HFFc6 (cell line): ENCODE measurements at regions not wholly inside any gene's neighbourhood (a gene's known extent, or its start where the extent isn't known, plus 50 kb on each side); places are given as distances from the start of the nearest gene placed in this dataset.

Experiments
- DNase-seq: peaks from one replicate; pipeline ENCODE4 v3.0.0-alpha.2; 2018
- H3K27ac Mint-ChIP-seq: 2 replicates; pipeline ENCODE4 v1.8.0; 2020; ENCODE audit warnings: mild to moderate bottlenecking, mixed read lengths
- H3K27me3 Mint-ChIP-seq: 2 replicates; pipeline ENCODE4 v1.8.0; 2021; ENCODE audit warnings: mild to moderate bottlenecking, moderate library complexity, mixed read lengths; ENCODE audit not compliant: insufficient read depth
- H3K36me3 Mint-ChIP-seq: 2 replicates; pipeline ENCODE4 v1.8.0; 2021; ENCODE audit warnings: low read depth, mixed read lengths
- H3K4me1 Mint-ChIP-seq: 2 replicates; pipeline ENCODE4 v1.8.0; 2020; ENCODE audit warnings: low read depth, mixed read lengths
- H3K4me3 Mint-ChIP-seq: 2 replicates; pipeline ENCODE4 v1.8.0; 2020; ENCODE audit warnings: mild to moderate bottlenecking, moderate library complexity, mixed read lengths
- H3K9me3 Mint-ChIP-seq: 2 replicates; pipeline ENCODE4 v1.8.0; 2020; ENCODE audit warnings: mild to moderate bottlenecking, mixed read lengths
- CTCF ChIP-seq: fragments of 200-600 bp; sonication (generic); IDR thresholded peaks from 2 replicates; pipeline ENCODE4 v1.5.0; 2021; ENCODE audit warnings: antibody characterized with exemption, mild to moderate bottlenecking

GRCh38 chr9:135394699-135395645, 84.6 kb upstream of the PPP1R26 start:
- Mint-ChIP-seq H3K4me1 (no peaks in the 10 kb centered on the region), H3K4me3 (no peak overlapping the region), H3K27ac (no peak overlapping the region), H3K36me3 (no peaks in the 10 kb centered on the region), H3K9me3 (peaks cover 49% of the 10 kb centered on the region), H3K27me3 (peaks cover 6% of the 10 kb centered on the region)
- DNase-seq: no peak
- no peak for TF ChIP-seq CTCF

GRCh38 chr9:135397142-135397541, 82.4 kb upstream of the PPP1R26 start:
- no peak for DNase-seq
- Mint-ChIP-seq H3K36me3 (no peaks in the 10 kb centered on the region), H3K27me3 (peaks cover 9% of the 10 kb centered on the region), H3K27ac (no peak overlapping the region), H3K9me3 (peaks cover 43% of the 10 kb centered on the region), H3K4me1 (no peaks in the 10 kb centered on the region), H3K4me3 (no peak overlapping the region)
- TF ChIP-seq CTCF: no peak

- Mint-ChIP-seq H3K36me3 (no peaks in the 10 kb centered on the region), H3K27ac (no peak overlapping the region), H3K4me1 (no peaks in the 10 kb centered on the region), H3K4me3 (no peak overlapping the region), H3K9me3 (peaks cover 40% of the 10 kb centered on the region), H3K27me3 (peaks cover 10% of the 10 kb centered on the region)
- no peak for TF ChIP-seq CTCF
- no peak for DNase-seq
Observed at GRCh38 chr9:135399000-135399649, 80.5 kb upstream of the PPP1R26 start.

- TF ChIP-seq CTCF: no peak
- Mint-ChIP-seq H3K4me3 (no peak overlapping the region), H3K27ac (no peak overlapping the region), H3K4me1 (no peaks in the 10 kb centered on the region), H3K27me3 (peaks cover 10% of the 10 kb centered on the region), H3K9me3 (peaks cover 26% of the 10 kb centered on the region), H3K36me3 (no peaks in the 10 kb centered on the region)
- DNase-seq: no peak
Observed at GRCh38 chr9:135400496-135400895, 79.1 kb upstream of the PPP1R26 start.

GRCh38 chr9:135401218-135401617, 78.4 kb upstream of the PPP1R26 start:
- H3K9me3 Mint-ChIP-seq: peaks cover 19% of the 10 kb centered on the region
- no peak overlapping the region for H3K27ac Mint-ChIP-seq
- no peak overlapping the region for H3K4me3 Mint-ChIP-seq
- DNase-seq: no peak
- H3K4me1 Mint-ChIP-seq: no peaks in the 10 kb centered on the region
- H3K27me3 Mint-ChIP-seq: peaks cover 8% of the 10 kb centered on the region
- no peaks in the 10 kb centered on the region for H3K36me3 Mint-ChIP-seq
- TF ChIP-seq CTCF: no peak
